CD4-positive, alpha-beta T cell treated with Interleukin-15 for 4 hours (primary cell): ENCODE measurements at regions not wholly inside any gene's neighbourhood (a gene's known extent, or its start where the extent isn't known, plus 50 kb on each side); places are given as distances from the start of the nearest gene placed in this dataset.

Experiments used
- DNase-seq: peaks from one replicate; pipeline ENCODE4 v3.0.0-alpha.2; 2020; ENCODE audit warnings: low spot score

DNA sequence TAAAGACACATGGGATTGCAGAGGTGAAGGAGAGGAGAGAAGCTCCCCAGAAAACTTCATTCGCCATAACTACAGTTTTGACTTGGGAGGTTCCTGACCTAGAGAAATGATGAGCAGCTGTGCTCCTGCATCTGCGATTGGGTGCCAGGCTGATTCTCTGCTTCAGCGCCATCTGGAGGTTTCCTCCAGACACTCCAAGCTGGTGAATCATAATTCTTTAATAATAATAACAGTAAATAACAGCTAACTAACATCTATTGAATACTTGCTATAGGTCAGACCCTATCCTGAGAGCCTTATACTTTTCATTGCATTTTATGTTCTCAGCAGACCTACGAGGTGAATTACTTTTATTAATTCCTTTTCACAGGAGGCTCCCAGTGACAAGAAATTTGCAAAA lies 575.8 kb downstream of the TOX3 start:
- no peak for DNase-seq

DNA sequence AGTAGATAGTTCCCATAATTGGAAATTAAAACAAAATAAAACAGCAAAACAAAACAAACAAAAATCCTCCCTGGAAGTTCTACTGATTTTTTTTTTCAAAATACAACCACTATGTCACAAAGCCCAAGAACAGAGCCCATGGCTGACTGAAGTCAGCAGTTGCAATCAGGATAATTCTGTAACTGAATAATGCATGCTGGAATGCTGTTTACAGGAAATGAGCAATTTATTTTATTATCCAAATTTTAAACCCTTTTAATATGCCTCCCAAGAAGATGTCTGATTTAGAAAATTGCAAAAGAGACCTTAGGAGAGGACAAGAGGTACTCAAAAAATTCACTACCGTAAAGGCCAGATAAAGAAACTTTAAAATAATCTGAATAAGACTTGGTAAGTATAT lies 578.2 kb downstream of the TOX3 start:
- no peak for DNase-seq

DNA sequence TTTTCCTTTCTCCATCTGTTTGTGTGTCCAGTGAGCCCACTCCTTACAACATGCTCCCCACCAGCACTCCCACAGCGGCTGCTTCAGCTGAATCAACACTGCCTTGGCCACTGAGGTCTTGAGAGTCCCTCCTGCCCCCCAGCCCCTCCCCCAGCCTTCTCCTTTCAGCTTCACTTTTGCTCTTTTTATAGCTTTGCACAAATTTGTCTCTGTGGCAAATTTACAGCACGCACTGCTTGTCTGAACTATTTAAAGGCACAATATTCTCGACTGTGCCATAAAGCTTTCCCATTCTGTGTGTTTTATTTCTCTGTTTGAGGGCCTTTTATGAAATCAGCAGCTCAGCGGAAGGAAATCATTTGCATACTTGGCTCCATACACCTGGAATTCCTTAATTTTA lies 579.3 kb downstream of the TOX3 start:
- DNase-seq: no peak

DNA sequence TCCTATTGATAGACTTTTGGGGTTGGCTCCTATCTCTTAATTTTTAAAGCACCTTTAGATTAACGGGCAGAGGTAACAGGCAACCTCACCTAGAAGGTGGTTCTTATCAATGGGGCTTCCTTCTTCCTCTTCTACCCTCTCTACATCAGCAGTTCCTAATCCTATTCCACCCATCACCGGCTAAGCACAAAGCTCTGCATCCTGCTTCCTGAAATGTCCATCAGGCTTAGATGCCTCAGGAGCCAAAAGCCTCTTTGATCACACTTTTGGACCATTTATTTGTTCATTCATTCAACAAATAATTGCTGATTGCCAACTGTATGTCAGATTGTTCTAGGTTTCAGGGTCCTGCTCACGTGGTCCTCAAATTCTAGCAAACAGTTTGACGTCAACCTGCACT lies 586.0 kb downstream of the TOX3 start:
- no peak for DNase-seq

DNA sequence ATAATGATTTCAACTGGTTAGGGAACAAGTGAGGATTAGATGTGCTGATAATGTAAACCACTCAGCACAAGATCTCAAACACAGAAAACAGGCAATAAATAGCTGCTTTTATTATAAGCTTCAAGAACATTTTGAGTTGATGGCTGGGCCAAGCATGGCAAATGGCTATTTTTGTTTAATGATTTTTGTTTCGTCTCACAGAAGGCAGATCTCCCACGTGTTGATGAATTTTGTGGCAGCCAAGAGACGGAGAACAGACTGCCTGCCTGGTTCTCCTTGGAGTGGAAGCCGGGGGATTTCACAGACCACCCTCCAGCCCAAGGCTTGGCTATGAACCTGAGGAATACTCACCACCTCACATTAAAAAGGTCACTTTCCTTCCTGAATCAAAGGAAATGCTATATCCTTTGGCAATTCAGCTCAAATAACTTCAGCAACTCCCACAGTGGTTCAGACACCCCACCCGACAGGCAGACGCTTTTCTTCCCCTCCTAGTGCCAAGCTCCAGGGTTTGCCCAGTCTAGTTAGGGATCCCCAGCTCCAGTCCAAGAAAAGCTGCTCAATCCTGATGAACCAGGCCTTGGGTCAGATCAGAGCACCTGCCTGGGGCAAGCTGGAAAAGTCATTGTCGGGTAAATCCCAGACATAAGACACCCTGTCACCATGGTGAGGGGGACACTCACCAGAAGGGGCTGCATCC lies 593.5 kb downstream of the TOX3 start:
- DNase-seq: no peak

DNA sequence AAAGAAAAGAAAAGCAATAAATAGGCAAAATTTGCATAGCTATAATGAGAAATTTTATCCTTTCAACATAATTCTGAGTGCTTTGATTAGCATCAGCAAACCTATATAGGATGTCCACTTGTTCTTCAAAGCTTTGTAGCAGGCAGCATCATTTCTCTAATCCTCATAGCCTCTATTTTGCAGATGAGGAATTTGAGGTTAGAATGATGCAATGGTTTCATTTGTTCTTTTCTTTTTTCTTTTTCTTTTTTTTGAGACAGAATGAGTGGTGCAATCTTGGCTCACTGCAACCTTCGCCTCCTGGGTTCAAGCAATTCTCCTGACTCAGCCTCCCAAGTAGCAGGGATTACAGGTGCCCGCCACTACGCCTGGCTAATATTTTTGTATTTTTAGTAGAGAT lies 594.4 kb downstream of the TOX3 start:
- DNase-seq: no peak

DNA sequence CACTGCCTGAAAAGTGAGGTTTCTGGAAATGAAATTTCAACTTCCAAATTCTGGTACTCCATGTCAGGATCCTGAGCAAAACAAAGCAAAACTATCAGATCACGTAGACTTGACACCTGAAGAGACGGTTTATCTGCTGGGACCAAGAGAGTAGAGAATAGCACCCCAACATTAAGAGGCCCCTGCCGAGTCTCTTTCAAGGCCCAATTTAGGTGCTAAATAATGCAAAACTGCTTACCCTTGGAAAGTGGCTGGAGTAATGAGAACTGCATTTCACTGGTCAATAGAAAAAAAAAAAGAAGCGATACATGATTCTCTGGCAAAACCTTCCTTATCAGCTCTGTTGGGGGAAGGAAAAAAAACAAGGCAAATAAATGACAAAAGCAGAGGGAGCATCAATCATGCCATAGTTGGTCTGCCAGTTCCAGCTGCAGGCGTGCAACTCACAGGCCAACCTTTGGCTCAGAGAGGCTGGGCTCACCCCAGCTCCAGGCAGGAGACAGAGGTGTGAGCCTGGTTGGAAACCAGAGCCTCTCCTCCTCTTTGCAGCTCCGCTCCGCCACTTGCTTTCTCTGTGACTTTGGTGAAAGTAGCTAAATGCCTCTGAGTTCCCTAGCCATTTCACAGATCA lies 595.2 kb downstream of the TOX3 start:
- DNase-seq: no peak

DNA sequence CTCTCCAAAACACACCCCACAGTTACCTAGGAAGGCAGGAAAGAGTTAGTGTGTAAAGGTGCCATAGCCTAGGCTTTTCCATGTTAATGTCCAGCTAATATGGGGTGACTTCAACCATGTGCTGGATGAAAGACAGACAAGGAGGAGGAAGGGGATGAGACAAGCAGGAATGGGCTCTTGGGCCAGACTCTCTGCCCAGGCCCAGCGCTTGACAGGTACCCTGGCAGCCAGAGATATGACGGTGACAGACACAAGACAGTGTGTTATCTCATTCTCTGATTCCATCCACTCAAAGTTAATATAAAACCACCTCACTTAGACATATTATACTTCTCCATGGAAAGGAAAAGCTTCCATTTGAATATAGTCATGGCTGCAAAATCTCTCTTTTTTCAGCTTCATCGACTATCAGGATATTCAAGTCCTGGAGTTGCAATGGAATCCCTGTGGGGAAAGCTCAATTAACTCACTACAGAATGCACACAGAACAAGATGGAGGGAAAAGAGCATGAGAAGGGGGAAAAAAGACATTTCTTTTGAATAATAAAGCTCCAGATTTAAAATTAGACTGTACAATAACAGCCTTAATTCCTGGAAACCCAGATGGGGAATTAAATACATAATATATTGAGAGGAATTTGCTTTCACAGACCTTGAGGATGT lies 596.7 kb downstream of the TOX3 start:
- DNase-seq: no peak

DNA sequence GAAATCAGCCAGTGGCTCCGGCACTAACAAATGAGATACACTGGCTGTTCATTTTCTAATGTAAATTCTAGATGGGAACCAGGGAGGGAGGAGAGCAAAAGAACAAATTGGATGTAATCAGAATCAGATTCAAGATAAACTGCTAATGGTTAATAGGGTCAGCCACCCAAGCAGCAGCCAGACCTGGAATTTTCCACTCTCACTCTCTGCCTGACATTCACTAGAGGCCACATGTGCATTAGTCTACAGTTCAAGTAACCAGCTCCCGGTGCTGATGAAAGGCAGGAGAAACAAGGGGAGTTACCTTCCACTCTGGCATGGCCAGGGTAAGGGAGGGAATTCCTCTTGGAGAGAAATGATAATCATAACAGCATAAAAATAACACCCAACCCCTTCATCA lies 597.7 kb downstream of the TOX3 start:
- no peak for DNase-seq

DNA sequence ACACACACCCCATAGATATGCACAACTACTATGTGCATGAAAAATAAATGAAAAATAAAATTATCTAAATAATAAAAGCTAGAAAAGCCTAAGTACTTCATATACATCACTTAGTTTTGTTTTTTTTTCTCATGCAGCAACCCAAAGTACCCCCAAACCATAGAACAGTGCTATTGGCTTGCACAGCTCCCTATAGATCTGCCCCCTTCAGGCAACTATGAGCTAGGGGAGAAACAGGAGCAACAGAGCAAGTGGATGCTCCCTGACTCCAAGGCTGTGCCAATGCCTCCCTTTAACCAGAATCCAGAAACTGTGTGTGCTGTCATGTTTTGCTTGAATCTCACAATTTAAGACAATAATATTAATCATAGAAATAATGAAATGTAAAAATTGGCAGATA lies 605.5 kb downstream of the TOX3 start:
- no peak for DNase-seq

DNA sequence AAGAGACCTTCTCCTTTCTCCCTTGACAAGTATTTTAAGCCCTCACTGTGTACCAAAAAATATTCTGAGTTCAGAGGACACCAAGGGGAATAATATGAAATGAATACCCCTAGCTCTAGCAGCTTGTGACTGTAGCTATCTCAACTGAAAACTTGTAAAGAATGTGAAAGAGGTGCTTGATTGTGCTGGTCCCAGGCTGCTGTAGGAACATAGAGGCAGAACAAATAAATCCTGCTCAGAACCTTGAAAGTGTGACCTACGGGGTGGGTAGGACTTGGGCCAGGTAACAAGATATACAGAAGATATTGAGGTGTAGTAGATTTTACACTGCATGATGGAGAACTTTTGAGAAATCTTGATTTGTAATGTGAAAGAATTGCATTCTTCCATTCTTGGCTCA lies 606.8 kb downstream of the TOX3 start:
- no peak for DNase-seq

DNA sequence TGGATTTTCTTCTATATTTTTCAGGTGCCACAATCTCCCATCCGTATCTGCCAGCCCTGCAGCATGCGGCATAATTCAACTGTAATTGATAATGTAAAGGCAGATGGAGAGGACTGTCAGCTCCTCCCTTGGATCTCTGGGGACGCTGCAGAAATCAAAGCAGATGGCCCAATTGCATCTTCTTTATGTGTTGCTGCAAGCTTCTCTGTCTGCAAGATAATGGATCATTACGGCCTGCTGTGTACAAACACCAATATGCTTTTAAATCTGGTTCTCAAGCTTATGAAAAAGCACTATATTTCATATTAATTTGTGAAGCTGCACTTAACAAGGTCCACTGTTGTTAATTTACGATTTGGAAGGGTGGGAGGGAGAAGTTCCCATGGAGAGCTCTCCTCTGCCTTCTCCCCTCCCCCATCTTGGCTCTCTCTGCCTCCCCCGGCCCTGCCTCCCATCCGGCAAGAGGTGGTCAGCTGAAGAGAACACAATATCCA lies 607.5 kb downstream of the TOX3 start:
- DNase-seq: no peak

DNA sequence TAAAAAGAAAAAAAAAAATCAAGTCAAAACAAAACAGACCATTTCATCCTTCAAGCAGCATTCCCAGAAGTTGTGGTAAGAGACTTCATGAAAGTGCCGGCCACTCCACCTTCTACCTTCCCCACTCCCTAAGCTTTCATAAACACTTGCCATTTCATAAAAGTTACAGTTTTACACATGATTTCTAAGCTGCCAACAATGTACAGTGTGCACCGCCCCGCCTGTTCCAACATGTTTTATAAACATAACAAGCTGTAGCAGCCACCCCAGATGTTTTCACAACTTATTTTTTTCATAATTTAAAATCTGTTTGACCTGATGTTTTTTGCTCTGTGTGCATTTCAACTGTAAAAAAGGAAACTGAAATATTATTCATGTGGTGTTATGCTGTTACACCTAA lies 608.1 kb downstream of the TOX3 start:
- no peak for DNase-seq

DNA sequence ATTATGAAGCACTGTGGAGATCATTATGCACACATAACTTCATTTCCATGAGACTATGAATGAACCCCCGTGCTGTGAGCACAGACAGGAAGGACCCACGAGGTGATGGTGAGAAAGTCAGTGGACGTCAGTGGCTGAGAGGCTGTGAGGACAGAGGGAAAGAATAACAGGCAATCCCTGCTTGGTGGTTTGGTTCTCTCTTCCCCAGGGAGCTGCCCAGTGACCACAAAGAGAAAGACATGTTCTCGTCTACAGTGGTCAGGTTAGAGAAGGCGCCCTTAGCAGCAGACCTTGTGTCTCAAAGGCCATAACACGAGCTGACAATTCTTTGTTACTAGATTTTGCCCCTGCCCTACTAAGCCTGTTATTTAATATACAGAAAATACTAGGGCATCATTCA lies 609.2 kb downstream of the TOX3 start:
- no peak for DNase-seq

DNA sequence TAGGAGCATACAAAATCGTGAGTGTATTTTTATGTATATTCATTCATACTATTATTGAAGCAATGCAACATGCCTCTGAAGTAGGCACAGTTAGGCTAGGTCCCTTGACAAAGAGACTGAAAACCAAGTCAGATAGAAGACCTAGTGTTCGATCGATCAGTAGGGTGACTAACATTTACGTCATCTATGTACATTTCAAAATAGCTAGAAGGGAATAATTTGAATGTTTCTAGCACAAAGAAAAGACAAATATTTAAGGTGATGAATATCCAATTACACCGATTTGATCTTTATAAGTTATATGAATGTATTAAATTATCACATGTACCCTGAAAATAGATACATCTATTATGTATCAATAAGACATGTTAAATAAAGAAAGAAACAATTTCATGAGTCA lies 610.1 kb downstream of the TOX3 start:
- DNase-seq: no peak

DNA sequence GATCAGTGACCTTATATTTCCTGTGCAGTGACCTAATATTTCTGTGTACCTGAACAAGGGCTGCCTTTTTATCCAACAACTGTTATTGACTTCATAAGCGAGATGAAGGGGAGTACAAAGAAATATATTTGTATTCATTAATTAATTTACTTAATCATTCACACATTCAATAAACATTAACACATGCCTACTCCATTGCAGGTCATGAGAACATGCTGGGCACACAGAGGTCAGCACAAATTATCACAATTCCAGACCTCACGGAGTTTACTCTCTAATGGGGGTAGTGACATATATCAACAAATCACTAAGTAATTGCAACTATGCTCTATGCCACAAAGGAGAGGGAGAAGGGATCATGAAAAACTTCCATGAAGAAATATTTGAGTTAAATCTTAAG lies 614.6 kb downstream of the TOX3 start:
- no peak for DNase-seq

DNA sequence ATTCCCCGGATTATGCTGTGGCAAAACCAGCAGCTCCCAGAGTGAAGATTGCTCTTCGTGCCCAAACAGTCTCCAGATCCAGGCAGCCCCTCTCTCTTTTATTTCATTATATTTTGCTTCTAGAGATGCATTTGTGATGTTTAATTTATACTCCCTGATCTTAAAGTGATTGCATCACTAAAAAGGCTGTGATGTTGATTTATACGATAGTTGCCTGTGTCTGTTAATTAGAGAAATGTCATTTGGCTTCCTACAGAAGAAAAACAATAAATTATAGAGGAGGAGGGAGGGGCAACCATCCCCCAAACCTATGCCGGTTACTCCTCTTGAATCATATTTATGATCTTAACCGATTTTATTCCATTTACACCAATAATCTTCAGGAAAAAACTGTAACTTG lies 615.3 kb downstream of the TOX3 start:
- no peak for DNase-seq

DNA sequence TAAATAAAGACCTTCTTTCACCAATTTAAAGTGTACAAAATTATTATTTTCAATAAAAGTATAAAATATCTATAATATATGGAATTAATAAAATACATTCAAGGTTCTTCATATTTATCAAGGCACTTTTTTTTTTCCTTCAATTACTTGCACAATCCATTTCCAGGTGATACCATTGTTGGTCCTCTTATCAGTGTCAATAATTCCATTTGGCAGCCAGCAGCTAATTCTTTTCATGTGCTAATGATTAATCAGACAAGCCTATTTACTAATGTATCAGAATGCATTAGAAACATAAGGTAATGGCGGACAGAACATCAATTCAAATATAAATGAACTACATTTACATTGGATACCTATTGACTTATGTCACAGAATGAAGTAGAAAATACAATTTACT lies 622.2 kb downstream of the TOX3 start:
- no peak for DNase-seq

DNA sequence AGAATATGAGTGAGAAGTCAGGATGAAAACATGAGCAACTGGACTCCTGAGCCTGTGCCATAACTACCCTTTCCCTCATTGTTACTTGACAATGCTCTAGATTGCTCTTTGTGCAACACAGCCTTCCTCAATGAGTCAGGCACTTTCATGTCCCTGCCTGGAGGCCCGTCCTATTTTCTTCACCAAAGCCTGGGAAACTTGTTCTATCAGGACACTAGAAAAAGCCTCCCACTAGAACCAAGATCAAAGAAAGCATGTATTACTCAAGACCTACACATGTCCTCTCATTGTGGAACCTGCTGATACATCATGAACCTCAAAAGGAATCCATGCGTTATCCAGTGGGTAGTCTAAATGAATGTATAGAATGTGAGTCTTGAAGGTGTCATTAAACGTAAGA lies 624.5 kb downstream of the TOX3 start:
- no peak for DNase-seq

DNA sequence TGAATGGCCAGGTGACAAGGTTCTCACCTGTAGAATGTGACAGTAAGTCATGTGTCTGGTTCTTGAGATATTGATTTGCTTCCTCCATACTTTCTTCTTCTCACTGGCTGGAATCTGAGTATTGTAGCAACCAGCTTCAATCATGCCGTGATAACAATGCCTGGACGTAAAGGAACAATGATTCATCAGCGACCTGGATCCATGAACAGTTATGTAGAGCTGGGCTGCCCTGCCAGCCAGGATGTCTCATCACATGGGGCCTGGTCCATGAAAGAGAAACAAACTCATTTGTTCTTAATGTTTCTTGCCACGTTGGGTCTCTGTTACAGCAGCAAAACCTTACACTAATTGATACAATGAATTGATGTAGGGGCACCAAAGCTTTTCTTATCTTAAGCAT lies 627.2 kb downstream of the TOX3 start:
- no peak for DNase-seq

DNA sequence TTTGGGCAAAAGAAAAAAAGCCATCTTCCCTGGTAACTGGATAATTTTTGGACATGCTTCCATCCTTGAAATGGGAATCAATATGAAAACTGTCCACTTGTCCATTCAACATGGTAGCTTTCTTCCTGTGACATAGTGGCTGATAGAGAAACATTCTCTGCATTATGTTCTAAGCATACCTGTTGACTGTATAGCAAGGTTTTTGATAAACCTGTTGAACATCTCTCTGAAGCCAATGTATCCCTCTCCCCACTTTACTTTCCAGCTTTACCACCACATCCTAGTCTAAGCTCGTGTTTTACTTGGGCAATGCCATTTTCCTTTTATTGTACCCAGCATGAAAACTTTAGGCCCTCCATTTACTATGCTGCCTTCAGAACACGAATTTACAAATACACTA lies 630.1 kb downstream of the TOX3 start:
- DNase-seq: no peak

DNA sequence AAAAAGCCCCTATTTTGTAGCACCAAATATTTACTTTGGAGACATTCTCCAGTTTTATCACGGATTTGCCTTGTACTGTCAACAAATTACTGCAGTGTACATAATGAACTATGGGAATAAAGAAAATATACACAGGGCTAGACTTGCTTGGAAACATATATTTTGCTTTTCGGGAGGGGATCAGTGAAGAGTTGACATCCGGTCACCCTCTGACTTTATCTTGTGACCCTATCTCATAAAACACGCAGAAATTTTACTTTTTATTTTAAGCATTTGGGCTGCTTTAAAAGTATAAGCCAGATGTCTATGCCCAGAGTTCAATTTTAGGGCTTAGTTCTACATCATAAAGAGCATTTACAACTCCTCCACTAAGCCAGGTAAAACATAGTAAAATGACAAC lies 630.7 kb downstream of the TOX3 start:
- DNase-seq: no peak

DNA sequence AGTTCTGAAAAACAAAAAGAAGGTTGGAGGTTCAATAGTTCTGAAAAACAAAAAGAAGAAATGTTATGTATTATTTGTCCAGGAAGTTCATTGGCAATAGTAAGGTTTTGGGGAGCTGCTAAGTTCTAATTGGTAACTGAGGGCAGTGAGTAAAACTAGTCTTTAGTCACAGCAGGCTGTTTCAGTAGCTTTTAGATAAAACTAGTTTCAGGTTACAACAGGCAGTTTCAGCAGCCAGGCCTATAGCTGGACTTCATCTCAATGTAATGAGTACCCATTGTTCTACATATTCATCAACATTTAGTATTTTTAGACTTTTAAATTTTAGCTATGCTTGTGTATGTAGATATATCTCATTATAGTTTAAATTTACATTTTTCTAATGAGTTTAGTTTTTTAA lies 639.3 kb downstream of the TOX3 start:
- no peak for DNase-seq
